KMS-11 (cell line): ENCODE measurements at regions not wholly inside any gene's neighbourhood (a gene's known extent, or its start where the extent isn't known, plus 50 kb on each side); places are given as distances from the start of the nearest gene placed in this dataset.
"Not testable (repeated sequence)": the region's sequence is repeated elsewhere in the genome, so short reads cannot be mapped to it uniquely, and the experiment has no call there.

Source experiments
- H2AFZ ChIP-seq: fragments of 200-600 bp; sonication (generic); 2 replicates; pipeline ENCODE4 v1.6.1; 2016; ENCODE audit warnings: antibody characterized with exemption, mixed run types, low read depth
- H3K27ac ChIP-seq: fragments of 200-600 bp; sonication (generic); 2 replicates; pipeline ENCODE4 v1.6.1; 2016; ENCODE audit warnings: mild to moderate bottlenecking, mixed run types
- H3K27me3 ChIP-seq: fragments of 200-600 bp; sonication (generic); 2 replicates; pipeline ENCODE4 v1.6.1; 2017; ENCODE audit warnings: mild to moderate bottlenecking, low read depth, mixed run types, moderate library complexity; ENCODE audit not compliant: insufficient read depth
- H3K36me3 ChIP-seq: fragments of 200-600 bp; sonication (generic); 2 replicates; pipeline ENCODE4 v1.6.1; 2017; ENCODE audit warnings: mild to moderate bottlenecking, mixed run types; ENCODE audit not compliant: insufficient read depth
- H3K4me1 ChIP-seq: fragments of 200-600 bp; sonication (generic); 2 replicates; pipeline ENCODE4 v1.6.1; 2016; ENCODE audit warnings: mild to moderate bottlenecking, low read depth, mixed run types; ENCODE audit not compliant: poor library complexity, severe bottlenecking
- H3K4me2 ChIP-seq: fragments of 200-600 bp; sonication (generic); 2 replicates; pipeline ENCODE4 v1.7.0; 2016; ENCODE audit warnings: mild to moderate bottlenecking, mixed run types
- H3K4me3 ChIP-seq: fragments of 200-600 bp; sonication (generic); IDR thresholded peaks from 2 replicates; pipeline ENCODE4 v1.6.1; 2017; ENCODE audit warnings: low read depth, low read length, mixed read lengths; ENCODE audit not compliant: insufficient read depth
- H3K79me2 ChIP-seq: fragments of 200-600 bp; sonication (generic); 2 replicates; pipeline ENCODE4 v1.6.1; 2016; ENCODE audit warnings: low read depth, mixed run types; ENCODE audit not compliant: insufficient read depth
- H3K9ac ChIP-seq: fragments of 200-600 bp; sonication (generic); 2 replicates; pipeline ENCODE4 v1.6.1; 2016; ENCODE audit warnings: mild to moderate bottlenecking, mixed run types
- H4K20me1 ChIP-seq: fragments of 200-600 bp; sonication (generic); 2 replicates; pipeline ENCODE4 v1.6.1; 2016; ENCODE audit warnings: mild to moderate bottlenecking, mixed run types; ENCODE audit not compliant: insufficient read depth
- TF ChIP-seq, protein P1 (sequence below): fragments of 200-600 bp; sonication (generic); conservative IDR thresholded peaks from 2 replicates; pipeline ENCODE4 v1.6.1; 2017; ENCODE audit warnings: low read depth, mild to moderate bottlenecking, antibody characterized with exemption, low read length, moderate library complexity, mixed read lengths

DNA sequence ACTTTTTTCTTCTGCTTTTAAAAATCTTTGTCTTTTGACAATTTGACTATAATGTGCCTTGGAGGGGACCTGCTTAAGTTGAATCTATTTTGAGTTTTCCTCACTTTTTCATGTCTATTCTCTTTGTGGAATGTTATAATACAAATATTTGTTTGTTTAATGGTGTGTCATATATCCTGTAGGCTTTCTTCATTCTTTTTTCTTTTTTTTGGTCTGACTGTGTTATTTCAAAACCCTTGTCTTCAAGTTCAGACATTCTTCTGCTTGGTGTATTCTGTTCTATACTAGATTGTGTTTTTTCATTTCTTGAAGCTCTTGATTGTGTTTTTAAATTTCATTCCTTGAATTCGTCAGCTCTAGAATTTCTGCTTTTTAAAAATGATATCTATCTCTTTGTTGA is 228.2 kb downstream of the STK31 start:
- Histone ChIP-seq H3K9ac (no peak overlapping the region), H3K36me3 (no peaks in the 10 kb centered on the region), H4K20me1 (no peaks in the 10 kb centered on the region), H3K4me2 (no peak overlapping the region), H3K79me2 (no peaks in the 10 kb centered on the region), H3K4me3 (no peak overlapping the region), H2AFZ (no peak overlapping the region), H3K27me3 (no peaks in the 10 kb centered on the region), H3K4me1 (no peaks in the 10 kb centered on the region), H3K27ac (no peak overlapping the region)
- TF ChIP-seq, protein P1, sequence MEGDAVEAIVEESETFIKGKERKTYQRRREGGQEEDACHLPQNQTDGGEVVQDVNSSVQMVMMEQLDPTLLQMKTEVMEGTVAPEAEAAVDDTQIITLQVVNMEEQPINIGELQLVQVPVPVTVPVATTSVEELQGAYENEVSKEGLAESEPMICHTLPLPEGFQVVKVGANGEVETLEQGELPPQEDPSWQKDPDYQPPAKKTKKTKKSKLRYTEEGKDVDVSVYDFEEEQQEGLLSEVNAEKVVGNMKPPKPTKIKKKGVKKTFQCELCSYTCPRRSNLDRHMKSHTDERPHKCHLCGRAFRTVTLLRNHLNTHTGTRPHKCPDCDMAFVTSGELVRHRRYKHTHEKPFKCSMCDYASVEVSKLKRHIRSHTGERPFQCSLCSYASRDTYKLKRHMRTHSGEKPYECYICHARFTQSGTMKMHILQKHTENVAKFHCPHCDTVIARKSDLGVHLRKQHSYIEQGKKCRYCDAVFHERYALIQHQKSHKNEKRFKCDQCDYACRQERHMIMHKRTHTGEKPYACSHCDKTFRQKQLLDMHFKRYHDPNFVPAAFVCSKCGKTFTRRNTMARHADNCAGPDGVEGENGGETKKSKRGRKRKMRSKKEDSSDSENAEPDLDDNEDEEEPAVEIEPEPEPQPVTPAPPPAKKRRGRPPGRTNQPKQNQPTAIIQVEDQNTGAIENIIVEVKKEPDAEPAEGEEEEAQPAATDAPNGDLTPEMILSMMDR = no peak

DNA sequence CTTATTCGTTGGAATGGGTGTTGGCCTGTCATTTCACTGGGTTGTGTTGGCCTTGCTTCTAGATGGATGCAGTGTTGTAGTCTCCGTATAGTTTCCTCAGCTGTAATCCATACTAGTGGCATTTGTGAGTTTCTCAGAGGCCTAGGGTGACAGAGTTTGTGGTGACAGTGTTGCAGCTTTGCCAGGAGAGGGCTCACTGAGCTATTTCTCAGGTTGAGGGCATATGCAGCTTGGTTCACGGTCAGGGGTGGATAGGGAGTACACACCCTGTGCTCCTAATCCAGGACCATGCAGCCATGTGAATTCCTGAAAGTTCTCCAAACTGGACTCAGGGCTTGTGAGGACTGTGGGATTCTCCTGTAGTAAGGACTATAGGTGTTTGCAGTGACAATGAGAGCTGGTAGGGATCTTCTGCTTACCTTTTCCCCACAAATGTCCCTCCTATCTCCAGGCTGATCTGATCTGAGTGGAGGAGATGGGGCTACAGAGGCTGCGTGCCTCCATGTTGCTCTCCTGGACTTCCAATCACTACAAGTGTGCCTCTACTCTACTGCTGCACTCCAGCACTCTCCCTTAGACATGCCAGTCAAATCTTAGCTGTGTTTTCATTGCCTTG is 229.0 kb downstream of the STK31 start:
- peak overlapping the region; percentile 57 for H2AFZ ChIP-seq
- H4K20me1 ChIP-seq = no peaks in the 10 kb centered on the region
- H3K4me3 ChIP-seq = no peak overlapping the region
- H3K4me1 ChIP-seq = no peaks in the 10 kb centered on the region
- no peaks in the 10 kb centered on the region for H3K79me2 ChIP-seq
- no peaks in the 10 kb centered on the region for H3K27me3 ChIP-seq
- H3K9ac ChIP-seq = no peak overlapping the region
- TF ChIP-seq, protein P1 = peak; percentile 69
- no peak overlapping the region for H3K27ac ChIP-seq
- no peak overlapping the region for H3K4me2 ChIP-seq
- no peaks in the 10 kb centered on the region for H3K36me3 ChIP-seq

DNA sequence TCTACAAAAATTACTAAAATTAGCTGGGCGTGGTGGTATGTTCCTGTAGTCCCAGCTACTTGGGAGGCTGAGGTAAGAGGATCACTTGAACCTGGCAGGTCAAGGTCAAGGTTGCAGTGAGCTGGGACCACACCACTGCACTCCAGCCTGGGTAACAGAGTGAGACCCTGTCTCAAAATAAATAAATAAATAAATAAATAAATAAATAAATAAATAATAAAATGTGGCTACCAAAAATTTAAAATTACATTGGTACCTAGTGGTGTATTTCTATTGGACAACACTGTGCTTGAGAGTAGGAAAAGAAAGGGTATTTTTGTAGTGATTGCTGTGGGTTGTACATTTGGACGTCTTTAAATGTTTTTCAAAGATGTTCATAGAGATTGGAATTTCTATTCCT is 229.7 kb downstream of the STK31 start:
- not testable (repeated sequence) for H3K9ac ChIP-seq, H3K79me2 ChIP-seq, H3K36me3 ChIP-seq, H3K4me2 ChIP-seq, H3K27me3 ChIP-seq, H3K27ac ChIP-seq, H2AFZ ChIP-seq, H3K4me3 ChIP-seq, H3K4me1 ChIP-seq, H4K20me1 ChIP-seq

DNA sequence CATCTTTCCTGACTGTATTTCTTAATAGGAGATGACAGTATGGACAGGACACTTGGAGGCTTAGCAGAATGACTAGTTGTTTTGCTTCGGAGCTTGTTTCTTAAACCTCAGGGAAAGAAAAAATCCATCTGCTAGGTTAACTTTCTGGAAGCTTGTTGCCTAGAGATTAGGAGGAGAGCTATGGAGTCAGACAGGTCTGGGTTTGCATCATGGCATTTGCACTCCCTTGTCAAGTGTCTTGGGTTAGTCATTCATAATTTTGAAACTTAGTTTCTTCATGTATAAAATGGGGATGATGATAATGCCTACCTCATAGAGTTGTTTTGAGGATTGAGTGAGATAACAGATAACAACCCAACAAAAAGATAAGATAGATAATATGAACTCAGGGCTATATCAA is 231.5 kb downstream of the STK31 start:
- Histone ChIP-seq H3K4me2 (no peak overlapping the region), H3K9ac (no peak overlapping the region), H3K36me3 (no peaks in the 10 kb centered on the region), H3K79me2 (no peaks in the 10 kb centered on the region), H3K27me3 (no peaks in the 10 kb centered on the region), H4K20me1 (no peaks in the 10 kb centered on the region), H3K4me1 (no peaks in the 10 kb centered on the region), H3K27ac (no peak overlapping the region), H2AFZ (no peak overlapping the region), H3K4me3 (no peak overlapping the region)
- TF ChIP-seq, protein P1 = no peak

DNA sequence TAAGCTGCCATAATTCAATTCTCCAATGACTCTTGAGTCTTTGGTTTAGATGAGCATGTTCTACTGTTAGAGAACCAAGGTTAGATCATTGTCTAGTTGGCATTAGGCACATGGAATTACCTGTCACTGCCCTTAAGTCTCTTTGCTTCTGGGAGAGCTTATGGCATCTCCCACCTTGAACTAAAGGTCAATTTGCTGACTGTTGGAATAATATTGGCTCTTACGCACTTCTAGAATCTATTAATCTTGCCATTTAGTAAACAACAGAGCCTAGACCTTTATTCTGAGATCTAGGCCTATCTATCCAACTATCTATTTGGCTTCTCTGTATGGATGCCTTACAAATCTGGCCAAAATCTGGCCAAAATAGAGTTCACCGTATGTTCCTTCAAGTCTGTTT is 232.0 kb downstream of the STK31 start:
- Histone ChIP-seq H3K4me2 (no peak overlapping the region), H4K20me1 (no peaks in the 10 kb centered on the region), H3K27ac (no peak overlapping the region), H3K36me3 (no peaks in the 10 kb centered on the region), H2AFZ (no peak overlapping the region), H3K79me2 (no peaks in the 10 kb centered on the region), H3K4me1 (no peaks in the 10 kb centered on the region), H3K9ac (no peak overlapping the region), H3K27me3 (no peaks in the 10 kb centered on the region), H3K4me3 (no peak overlapping the region)
- TF ChIP-seq, protein P1 = no peak
